LNCAP (cell line): ENCODE measurements at regions not wholly inside any gene's neighbourhood (a gene's known extent, or its start where the extent isn't known, plus 50 kb on each side); places are given as distances from the start of the nearest gene placed in this dataset.

ENCODE experiments used
- TF ChIP-seq, protein P1 (sequence below): fragments of 450-650 bp; IDR thresholded peaks from 2 replicates; pipeline ENCODE4 v1.5.1; 2017; ENCODE audit warnings: mild to moderate bottlenecking

DNA sequence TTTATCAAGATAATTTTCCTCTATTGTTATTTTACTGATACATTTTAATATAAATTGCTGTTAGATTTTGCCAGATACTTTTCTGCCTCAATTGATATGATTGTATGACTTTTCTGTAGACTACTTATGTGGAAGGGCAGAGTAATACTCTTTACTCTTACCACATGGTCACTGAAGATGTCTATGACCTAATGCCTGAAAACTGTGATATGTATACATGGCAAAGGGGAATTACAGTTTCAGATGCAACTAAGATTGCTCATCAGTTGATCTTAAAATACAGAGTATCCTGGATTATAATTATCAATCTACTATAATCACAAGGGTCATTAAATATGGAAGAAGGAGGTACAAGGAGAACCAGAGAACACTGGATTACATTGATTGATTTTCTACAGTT is 1528.0 kb downstream of the BRINP3 start:
- TF ChIP-seq, protein P1, sequence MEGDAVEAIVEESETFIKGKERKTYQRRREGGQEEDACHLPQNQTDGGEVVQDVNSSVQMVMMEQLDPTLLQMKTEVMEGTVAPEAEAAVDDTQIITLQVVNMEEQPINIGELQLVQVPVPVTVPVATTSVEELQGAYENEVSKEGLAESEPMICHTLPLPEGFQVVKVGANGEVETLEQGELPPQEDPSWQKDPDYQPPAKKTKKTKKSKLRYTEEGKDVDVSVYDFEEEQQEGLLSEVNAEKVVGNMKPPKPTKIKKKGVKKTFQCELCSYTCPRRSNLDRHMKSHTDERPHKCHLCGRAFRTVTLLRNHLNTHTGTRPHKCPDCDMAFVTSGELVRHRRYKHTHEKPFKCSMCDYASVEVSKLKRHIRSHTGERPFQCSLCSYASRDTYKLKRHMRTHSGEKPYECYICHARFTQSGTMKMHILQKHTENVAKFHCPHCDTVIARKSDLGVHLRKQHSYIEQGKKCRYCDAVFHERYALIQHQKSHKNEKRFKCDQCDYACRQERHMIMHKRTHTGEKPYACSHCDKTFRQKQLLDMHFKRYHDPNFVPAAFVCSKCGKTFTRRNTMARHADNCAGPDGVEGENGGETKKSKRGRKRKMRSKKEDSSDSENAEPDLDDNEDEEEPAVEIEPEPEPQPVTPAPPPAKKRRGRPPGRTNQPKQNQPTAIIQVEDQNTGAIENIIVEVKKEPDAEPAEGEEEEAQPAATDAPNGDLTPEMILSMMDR: no peak

DNA sequence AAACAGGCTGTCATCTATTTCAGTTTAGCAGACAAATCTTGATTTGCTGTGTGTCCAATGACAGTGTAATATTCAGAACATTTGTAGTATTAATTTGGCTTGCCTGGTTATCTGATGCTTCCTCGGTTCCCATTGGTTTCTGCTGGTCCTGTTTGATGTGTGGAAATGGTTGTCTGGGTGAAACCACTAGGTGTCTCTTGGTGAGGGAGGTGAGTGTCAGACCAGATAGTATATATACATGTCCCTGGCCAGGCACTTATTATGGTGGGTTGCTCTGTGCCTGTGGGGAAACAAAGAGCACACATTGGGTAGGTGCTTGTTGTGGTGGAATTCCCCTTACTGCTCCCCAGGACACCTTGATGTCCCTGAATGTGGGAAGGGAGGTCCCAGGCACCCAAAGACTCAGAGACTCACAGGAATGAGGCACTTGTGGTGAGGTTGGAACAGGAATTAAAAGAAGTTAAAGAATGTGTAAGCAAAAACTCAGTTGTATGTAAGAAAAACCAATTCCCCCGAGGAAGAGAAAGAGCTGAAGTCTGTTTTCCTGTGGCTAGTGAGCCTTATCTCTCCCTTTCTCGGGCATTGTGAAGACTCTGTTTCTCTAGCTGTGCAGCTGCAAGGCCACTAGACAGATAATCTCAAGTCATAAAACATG is 1519.1 kb downstream of the BRINP3 start:
- TF ChIP-seq, protein P1: no peak

DNA sequence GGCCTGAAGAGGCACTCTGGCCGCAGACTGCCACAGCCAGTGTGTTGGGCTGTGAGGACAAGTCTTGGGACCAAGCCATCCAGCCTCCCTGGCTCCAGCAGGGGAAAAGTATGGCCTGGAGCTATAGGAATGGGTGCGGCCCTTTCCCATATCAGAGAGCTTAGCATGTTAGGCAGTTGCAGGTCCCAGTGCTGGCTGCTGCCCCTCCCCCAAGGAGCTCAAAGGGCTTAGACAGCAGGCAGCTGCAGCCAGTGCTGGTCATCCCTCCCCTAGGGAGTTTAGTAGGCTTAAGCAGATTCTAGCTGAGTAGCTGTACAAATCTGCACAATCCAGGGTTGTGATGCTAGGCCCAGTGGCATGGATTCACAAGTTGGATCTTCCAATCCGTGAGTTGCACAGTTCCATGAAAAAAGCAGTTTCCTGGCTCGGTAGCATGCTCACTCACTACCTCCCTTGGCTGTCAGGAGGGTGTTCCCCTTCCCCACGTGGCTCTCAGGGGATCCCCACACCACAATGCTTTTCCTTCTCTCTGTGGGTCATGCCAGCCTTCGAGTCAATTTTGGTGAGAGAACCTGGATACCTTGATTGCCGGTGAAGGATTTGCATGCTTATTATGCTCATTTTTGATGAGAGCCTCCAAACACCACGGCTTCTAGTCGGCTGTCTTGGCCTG is 1490.8 kb downstream of the BRINP3 start:
- TF ChIP-seq, protein P1: no peak

DNA sequence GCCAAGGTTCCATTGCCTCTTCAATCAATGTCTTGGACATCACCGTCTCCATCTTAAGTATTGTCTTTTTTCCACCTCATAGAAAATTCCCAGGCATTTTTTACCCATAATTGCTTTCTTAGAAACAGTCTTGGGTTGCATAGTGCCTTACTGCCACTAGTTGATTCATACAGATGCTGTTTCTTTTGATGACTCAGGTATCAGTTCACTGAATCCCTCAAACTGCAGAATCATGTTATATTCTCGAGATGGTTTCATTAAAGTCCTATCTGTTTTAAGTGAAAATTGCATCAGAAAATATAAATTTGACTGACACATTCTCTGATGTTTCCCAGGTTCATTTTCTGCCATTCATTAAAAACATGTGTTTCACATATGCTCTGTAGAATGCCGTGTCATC is 1489.1 kb downstream of the BRINP3 start:
- TF ChIP-seq, protein P1: no peak

DNA sequence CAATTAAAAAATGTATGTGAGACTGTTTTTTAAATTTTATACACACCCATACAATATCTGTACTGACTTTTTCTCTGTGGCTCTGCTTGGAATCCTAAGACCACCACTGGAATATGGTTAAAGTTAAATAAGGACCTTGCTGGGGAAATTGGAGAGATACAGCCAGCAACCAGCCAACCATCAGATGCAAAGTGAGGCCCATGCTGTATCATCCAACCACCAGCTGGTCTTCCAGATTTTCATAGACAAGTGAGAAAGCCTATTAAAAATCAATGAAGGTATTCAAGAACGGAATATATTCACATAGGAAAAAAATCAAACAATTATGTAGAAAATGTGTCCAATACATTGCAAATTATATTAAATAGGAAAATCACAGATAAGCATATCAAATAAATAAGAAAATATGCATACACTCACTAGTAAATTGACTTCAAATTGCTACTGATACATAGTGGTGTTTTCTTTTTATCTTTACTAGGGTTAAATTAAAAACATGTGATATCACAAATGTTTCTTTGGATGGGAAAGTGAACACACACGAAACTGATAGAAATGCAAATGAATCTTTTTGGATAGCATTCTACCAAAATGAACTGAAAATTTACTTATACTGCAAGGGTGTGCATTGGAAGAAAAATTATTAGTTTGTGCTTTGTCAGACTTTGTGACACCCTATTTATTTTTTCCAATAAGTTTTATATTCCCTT is 1486.3 kb downstream of the BRINP3 start:
- TF ChIP-seq, protein P1: no peak

DNA sequence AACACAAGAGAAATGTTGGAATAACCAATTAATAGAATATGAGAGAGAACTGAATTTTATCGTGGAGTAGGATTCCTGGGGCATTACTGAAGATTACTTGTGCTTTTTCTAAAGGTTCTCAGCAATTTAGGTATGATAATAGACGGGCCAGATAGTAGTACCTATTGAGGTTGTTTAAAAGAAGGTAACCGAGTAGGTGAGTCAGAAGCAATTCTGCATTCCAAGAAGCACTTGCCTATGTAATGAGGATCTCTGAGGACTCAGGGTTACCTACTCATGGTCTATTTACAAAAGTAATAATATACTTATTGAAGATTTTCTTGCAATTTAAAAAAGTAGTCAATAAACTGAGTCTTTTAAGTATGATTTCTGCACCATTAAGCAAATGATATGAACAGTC is 1469.8 kb downstream of the BRINP3 start:
- TF ChIP-seq, protein P1: no peak

DNA sequence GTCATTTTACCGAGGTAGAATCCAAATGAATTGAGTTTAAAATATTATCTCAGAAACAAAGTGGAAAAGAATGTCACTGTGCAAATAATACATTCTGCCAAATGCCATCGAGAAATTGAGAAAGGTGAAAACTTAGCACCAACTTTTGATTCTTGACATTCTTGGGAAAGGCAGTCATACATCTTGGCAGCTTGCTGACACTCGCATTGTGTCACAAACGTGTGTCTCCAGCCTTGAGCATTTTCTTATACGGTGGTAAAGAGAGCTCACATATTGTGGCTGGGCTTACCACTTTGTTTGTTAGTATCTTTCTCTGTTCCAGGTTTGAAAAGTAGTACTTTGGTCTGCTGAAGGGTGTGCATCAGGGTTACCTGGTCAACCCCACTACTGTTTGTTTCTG is 1456.1 kb downstream of the BRINP3 start:
- TF ChIP-seq, protein P1: no peak
